ENCODE measurements at regions not wholly inside any gene's neighbourhood (a gene's known extent, or its start where the extent isn't known, plus 50 kb on each side); places are given as distances from the start of the nearest gene placed in this dataset.
"Not testable (repeated sequence)": the region's sequence is repeated elsewhere in the genome, so short reads cannot be mapped to it uniquely, and the experiment has no call there.

DNA sequence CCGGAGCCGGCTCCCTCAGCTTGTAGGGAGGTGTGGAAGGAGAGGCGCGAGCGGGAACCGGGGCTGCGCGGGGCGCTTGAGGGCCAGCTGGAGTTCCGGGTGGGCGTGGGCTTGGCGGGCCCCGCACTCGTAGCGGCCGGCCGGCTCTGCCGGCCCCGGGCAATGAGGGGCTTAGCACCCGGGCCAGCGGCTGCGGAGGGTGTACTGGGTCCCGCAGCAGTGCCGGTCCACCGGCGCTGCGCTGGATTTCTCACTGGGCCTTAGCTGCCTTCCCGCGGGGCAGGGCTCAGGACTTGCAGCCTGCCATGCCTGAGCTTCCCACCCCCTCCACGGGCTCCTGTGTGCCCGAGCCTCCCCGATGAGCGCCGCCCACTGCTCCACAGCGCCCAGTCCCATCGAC, 404.3 kb downstream of the ZBBX start:
- TF ChIP-seq, protein P1, sequence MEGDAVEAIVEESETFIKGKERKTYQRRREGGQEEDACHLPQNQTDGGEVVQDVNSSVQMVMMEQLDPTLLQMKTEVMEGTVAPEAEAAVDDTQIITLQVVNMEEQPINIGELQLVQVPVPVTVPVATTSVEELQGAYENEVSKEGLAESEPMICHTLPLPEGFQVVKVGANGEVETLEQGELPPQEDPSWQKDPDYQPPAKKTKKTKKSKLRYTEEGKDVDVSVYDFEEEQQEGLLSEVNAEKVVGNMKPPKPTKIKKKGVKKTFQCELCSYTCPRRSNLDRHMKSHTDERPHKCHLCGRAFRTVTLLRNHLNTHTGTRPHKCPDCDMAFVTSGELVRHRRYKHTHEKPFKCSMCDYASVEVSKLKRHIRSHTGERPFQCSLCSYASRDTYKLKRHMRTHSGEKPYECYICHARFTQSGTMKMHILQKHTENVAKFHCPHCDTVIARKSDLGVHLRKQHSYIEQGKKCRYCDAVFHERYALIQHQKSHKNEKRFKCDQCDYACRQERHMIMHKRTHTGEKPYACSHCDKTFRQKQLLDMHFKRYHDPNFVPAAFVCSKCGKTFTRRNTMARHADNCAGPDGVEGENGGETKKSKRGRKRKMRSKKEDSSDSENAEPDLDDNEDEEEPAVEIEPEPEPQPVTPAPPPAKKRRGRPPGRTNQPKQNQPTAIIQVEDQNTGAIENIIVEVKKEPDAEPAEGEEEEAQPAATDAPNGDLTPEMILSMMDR (IDR thresholded peaks at IDR 0.05; ENCODE audit: poor library complexity, severe bottlenecking), result not testable (repeated sequence)
- not testable (repeated sequence) for TF ChIP-seq EP300 (conservative IDR thresholded peaks at IDR 0.05; ENCODE audit: poor library complexity, severe bottlenecking)

Data from neural cell (in vitro differentiated cells).